ENCODE measurements at regions not wholly inside any gene's neighbourhood (a gene's known extent, or its start where the extent isn't known, plus 50 kb on each side); places are given as distances from the start of the nearest gene placed in this dataset.

DNA sequence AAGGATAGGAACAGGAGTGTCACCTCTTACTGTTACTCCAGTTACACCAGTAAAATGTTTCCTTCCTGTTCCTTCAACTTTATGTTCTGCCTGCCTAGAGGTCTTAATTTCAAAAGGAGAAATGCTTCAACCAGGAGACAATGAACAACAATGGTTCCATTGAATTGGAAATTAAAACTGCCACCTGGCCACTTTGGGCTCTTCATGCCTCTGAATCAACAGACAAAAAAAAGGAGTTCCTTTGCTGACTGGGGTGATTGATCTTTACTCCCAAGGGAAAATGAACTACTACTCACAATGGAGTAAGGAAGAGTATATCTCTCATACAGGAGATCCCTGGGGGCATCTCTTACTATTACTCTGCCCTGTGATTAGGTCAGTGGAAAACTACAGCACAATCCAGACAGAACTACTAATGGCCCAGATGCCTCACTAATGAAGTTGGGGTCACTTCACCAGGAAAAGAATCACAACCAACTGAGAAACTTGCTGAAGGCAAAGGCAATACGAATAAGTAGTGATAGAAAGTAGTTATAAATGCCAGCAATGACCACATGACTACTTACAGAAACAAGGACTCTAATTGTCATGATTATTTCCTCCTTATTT is 76.6 kb upstream of the PRDX6 start:
- DNase-seq (ENCODE audit: low read depth in 2 of 2) = no peak

DNA sequence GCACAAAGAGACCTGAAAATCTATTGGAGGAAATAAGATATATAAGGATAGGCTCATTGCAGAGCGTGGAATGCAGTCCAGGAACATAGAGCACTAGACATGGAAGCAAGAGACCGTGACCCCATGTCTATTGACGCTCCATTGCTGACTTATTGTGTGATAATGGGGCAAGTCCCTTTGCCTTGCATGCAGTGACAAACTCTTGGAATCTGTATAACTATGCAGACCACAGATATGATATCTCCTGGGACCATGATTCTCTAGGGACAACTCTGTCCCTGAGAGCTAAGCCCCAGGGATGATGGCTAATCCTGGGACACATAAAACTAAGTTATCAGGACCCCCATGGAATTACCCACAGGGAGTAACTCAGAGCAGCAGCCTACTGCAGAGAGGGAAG is 73.1 kb upstream of the PRDX6 start:
- no peak for DNase-seq (ENCODE audit: low read depth in 2 of 2)

DNA sequence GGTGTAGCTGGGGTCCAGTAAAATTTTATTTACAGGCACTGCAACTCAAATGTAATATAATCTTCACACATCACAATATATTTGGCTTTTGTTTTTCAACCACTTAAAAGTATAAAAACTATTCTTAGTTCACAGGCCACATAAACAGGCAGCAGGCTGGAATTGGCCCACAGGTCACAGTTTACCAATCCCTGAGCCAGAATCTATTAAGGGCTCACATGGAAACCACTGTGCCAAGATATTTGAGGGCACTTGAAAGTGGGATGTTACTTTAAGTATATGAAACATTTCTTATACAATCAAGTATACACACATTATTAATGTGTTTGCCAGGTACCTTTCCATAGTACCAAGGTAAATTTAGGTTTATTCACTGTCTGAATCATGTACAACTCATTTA is 71.9 kb upstream of the PRDX6 start:
- no peak for DNase-seq (ENCODE audit: low read depth in 2 of 2)

DNA sequence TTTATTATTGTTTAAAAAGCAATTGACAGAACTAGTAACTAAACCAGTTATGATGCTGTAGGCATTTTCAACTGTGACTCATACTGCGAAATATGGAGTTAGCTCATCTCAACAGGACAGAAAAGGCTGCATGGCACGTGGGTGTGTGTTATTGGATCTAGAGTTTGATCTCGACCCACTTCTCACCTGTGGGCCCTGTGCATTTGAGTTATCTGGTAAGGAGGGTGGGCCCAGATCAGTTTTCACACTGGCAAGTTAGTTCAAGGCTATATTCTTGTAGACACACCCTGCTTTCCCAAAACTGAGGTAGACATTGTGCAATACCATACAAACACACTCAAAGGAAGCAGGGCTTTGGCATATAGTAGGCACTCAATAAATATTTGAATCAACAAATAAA is 71.3 kb upstream of the PRDX6 start:
- no peak for DNase-seq (ENCODE audit: low read depth in 2 of 2)

DNA sequence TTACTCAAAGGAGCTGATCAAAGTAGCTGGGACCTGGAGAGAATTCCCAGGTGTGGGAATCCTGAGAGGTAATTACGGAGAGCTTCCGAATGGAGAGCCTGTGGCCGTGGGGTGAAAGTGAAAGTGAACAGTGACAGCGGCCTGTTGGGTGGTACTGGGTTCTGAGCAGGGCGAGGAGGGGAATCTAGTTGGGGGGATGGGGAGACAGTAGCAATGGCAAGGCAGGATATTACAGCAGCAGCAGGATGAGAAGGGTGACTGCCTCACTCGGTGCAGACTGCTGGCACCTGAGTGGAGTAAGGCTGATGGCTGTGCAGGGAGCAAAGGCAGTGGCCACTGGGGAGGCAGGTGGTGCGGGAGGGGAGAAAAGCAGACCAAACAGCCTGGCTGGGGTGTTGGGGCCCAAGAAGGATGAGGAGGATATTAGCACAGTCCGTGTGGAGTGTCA is 70.3 kb upstream of the PRDX6 start:
- DNase-seq (ENCODE audit: low read depth in 2 of 2) = no peak

DNA sequence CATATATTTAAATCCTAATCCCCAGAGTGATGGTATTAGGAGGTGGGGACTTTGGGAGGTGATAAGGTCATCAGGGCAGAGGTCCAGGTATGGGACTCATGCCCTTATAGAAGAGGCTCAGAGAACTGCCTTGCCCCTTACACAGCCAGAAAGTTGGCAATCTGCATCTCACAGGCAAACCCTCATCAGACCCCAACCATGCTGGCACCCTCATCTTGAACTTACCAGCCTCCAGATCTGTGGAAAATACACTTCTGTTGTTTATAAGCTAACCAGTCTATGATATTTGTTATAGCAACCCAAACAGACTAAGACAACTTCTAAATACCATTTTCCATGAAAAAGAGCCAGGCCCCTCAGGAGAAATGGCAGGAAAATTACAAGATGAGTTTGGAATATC is 69.3 kb upstream of the PRDX6 start:
- DNase-seq (ENCODE audit: low read depth in 2 of 2) = no peak

DNA sequence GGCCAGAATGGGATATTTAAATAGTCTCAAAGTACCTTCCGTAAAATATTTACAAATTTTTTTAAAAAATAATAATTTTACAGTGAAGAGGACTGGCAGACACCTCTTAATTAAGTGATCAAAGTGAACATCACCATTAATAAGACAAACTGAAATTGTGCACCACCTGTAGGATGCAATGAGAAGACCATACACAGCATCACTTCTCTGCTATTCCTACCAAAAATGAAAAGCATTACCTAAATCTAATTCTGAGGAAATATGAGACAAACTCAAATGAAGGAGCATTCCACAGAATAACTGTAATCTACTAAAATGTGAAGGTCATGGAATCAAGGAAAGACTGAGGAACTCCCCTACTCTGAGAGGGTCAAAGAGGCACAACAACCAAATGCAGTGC is 68.2 kb upstream of the PRDX6 start:
- DNase-seq (ENCODE audit: low read depth in 2 of 2) = no peak

DNA sequence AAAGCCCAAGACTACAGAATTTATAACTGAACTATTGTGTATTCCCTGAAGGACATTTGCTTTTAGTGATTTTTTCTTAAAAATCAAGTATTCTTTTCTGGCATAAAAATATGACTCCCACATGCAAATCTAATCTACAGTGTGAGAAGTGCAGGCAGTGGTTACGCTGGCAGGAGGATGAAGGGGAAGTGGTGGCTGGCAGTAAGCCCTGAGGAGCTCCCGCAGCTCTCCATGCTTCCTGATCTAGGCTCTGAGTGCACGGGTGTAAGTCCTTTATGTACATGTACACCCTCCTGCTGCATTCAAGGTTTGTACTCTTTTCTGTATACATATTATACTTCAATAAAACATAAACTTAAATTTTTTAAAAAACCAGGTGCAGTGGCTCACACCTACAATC is 67.5 kb upstream of the PRDX6 start:
- no peak for DNase-seq (ENCODE audit: low read depth in 2 of 2)

DNA sequence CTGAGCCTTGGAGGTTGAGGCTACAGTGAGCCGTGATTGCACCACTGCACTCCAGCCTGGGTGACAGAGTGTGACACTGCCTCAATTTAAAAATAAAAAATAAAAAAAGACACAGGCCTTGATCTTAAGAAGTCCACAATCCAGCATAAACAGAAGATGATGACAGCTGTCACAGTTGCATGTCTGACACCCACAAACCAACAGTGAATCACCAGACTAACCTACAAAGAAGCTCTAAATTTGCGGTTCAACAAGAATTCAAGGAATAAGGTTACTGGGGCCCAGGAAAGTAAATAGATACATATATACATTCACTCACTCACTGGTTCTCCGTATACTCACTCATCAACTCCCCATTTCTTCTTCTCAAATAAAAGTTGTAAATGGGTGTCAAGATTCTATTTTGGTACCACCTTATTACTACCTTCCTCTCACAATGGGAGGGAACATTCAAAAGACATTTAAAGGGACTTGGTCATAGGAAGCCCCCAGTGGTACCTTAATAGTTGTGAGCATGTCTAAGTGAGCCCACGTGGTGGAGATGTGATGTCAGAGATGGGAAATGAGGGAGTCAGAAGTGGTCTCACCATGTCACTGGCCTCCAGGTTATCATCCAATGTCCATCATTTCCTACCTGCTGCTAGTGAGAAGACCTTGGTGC is 66.9 kb upstream of the PRDX6 start:
- DNase-seq (ENCODE audit: low read depth in 2 of 2) = no peak

DNA sequence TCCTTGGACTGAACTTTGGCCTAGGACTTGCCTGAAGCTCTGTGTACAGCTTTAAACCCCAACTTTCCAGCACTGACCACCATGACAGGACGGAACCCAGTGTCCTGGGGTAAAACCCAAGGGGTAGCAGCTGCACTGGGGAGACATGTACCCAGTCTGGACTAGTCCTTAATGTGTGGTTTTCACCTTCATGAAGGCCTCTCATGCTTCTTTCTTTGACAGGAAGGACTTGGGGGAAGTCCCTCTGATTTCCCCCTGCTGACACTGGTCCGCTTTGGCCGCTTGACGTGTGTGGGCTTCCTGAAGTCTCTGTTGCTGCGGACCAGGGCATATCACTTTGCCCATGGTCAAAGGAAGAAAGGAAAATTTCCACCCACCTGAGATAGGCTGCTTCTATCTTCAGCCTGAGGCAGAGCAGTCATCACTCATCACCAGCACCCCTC is 66.3 kb upstream of the PRDX6 start:
- no peak for DNase-seq (ENCODE audit: low read depth in 2 of 2)

DNA sequence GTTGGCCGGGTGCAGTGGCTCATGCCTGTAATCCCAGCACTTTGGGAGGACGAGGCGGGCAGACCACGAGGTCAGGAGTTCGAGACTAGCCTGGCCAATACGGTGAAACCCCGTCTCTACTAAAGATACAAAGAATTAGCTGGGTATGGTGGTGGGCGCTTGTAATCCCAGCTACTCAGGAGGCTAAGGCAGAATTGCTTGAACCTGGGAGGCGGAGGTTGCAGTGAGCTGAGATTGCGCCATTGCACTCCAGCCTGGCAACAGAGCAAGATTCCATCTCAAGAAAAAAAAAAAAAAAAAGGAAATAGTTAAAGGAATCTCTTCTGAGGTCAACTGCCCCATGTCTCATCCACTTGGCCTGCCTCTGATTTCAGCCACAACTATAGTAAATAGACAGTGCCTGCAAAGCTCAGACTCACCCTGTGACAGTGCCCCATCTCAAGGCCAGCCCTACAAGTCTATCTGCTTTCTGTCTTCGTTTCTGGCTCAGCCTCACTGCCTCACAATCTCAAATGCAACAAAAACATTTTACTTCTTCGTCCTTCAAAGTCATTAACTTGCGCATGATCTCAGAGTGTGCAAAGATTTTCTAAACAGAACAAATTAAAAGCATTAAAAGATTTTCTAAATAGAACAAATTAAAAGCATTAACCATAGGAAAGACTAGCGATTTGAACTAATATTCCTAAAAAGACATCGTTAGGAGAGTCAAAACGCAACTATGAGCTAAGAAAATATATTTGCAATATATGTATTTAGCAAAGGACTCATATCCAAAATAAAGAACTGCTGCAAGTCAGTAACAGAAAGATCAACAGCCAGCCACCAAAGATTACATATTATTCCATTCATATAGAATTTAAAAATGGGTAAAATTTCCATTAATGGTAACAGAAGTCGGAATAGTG is 65.0 kb upstream of the PRDX6 start:
- no peak for DNase-seq (ENCODE audit: low read depth in 2 of 2)

DNA sequence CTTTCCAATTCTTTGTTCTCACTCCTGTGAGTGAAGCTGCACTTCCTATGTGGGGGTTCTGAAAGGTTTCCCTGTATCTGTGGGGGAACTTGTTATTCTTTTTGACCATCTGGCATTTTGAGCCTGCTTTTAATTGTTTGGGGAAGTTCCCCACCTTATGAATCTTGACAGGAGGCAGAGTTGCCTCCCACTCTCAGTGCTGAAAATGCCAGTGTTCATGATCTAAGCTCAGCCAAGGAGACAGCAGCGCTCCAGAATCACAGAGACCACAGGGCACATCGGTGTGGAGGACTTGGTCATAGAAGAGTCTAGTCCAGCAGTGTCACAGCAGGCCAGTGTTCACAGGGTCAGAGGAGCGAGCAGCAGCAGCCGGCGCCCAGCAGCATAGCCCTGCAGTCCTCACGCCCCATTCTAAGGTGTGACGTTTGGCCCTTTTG is 63.8 kb upstream of the PRDX6 start:
- no peak for DNase-seq (ENCODE audit: low read depth in 2 of 2)

DNA sequence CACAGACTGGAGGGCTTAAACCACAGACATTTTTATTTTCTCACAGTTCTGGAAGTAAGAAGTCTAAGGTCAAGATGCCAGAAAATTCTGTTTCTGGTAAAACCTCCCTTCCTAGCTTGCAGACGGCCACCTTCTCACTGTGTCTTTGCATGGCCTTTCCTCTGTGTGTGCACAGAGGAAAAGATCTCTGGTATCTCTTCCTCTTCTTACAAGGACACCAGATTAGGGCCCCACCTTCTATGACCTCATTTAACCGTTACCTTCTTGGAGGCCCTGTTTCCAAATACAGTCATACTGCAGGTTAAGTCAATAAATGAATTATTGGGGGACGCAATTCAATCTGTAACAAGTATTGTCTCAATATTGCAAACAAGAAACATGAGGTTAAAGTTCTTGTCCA is 63.0 kb upstream of the PRDX6 start:
- DNase-seq (ENCODE audit: low read depth in 2 of 2) = no peak

DNA sequence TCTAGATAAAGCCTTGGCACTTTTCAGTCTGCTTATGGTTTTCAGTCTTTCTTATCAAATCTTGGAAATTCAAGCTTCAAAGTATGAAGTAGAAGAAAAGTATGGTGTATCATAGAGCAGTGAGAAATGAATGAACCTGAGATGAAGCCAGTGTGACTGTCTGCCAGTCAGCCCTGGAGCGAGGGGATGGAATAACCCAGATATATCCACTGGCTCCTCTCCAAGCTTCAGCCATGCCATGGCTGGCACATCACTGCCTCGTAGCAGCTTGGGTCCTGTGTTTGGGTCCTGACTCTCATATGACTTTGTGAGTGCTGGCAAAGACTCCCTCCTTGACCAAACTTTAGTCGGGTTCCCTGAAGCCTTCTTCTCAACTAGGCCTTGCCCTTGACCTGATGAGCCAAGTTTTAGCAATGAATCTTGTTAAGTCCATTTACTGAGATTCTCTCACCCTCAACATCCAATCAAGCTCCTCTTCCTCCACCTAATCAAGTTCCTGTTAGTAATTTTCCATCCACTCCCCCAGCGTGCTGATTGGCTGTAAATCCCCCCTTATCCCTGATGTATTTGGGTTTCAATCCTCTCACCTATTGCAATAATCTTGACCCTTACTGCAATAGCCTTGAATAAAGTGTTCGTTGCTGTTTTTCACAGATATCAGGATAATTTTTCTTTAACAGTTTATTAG is 62.5 kb upstream of the PRDX6 start:
- DNase-seq (ENCODE audit: low read depth in 2 of 2) = no peak

DNA sequence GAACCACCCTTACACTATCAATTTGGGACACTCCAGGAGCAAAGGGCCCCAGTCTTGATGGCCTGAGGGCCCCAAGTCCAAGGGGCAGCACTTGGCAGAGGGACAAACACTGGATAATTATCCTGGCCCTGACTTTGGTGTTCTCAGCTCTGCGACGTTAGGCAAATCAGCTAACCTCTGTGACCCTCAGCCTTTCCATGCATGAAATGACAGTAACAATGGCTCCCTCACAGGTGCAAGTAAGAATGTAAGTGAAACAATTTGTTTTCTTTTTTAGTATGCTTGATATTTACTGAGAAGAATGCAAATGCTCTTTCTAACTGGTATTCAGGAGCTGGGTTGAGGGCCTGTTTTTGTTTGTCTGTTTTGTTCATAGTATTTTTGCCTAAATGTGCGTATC is 61.6 kb upstream of the PRDX6 start:
- DNase-seq (ENCODE audit: low read depth in 2 of 2) = no peak

DNA sequence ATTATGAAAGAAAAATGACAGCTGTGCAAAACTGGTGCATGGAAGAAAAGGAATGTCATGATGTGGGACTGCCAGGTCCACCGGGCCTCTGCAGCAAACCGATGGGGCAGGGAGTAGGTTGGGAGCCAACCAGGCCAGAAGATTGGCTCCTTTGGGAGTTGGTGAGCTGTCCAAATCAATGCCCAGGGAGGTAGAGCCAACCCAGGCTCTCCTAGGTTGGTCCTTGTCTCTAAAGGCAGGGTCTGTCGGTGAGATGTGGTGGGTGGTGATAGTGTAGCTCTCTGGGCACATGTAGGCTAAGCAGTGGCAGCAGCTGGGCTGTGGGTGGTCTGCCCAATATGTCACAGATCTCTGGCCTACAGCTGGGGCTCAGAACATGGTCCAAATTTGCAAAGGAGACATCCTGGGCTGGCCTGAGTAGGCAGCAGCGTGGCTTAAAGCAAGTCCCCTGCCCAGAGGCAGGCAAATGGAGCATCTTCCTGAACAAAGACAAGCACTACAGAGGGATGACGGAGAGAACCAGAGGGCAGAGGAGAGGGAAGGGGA is 61.2 kb upstream of the PRDX6 start:
- DNase-seq (ENCODE audit: low read depth in 2 of 2) = no peak

DNA sequence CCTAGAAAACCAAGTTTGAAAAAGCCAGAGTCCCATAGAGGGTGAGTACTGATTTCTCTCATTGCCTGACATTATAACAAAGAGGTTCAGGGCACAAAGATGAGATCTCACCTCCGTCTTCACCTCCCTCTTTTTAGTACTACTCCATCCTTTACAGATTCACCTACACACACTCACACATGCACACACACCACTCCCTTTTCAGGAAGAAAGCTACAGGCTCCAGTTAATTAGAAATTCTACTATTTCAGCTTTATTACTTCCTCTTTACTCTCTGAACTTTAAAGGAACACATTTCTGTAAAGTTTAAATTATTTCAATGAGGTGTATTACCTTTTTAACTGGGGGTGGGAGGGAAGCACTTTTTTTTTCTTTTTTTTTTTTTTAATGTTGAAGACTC is 59.6 kb upstream of the PRDX6 start:
- no peak for DNase-seq (ENCODE audit: low read depth in 2 of 2)

DNA sequence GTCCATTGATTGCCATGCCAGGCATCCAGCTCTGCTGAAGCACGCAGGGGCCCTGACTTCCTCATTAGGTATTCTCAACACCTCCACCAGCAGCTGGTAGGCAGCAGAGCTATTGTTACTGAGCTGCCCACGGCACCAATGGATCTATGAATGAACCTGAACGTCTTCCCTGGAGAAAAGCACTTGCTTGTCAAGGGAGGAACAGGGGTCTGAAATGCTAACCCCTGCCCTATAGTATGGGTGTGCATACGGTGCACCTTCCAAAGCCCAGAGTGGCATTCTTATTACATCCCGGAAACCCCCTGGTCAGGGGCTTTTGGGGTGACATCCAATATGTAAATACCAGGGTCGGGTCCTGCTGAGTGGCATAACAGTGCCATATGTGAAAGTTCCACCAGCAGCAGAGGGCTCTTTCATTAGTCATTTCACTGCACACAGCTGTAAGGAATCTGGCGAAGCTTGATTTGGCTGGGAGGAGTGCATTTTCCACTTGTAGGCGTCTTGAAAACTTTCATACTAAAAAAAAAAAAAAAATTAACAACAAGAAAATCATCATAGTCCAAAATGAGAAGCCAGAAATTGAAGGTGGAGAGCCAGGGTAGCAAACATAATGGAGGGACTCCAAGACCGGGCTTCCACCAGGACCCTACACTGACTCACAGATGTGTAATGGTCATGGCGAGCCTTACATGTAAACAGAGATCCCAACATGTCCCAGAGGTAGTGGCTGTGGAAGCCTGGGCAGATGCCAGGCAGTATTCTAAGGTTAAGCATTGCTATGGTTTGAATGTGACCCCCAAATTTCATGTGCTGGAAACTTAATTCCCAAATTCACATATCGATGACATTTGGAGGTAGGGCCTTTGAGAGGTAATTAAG is 58.8 kb upstream of the PRDX6 start:
- DNase-seq (ENCODE audit: low read depth in 2 of 2) = no peak

DNA sequence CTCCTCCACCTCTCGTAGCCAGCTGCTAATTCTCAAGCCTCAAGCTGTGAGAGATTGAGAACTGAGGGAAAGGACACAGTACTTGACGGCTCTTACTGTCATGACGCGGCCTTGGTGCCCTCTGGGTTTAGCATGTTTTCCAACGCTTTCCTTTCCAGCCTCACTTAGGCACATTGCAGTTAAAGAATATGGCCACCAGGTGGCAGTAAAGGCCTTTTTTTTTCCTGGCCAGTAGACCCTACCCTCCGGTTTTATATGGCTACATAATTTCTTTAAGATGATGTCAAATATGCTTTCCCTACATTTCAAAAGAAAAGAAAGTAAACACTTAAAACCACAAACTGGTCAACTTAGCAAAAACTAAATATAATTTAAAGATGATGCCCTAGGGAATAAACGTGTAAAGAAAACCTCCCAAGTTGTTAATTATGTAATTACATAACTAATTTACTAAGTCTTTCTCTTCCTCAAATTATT is 56.8 kb upstream of the PRDX6 start:
- peak in 1 of 2 donors; percentile 22 for DNase-seq (ENCODE audit: low read depth in 2 of 2)

DNA sequence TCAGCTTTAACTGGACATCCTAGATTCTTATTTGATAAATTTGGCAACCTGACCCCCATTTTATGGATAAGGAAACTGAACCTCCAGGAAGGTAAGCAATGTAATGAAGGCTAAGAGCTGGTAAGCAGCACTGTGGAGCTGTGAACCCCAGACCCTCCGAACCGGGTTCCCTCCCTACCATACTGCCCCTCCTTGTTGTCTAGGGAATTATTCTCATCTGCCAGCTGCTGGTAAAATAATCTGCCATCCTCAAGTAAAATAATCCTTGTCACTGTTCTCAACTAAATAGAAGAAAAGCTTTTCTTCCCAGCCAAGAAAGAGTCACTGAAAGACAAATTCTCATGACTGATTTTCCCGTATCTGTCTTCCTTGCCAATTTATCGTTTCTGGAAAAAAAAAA is 55.8 kb upstream of the PRDX6 start:
- no peak for DNase-seq (ENCODE audit: low read depth in 2 of 2)

DNA sequence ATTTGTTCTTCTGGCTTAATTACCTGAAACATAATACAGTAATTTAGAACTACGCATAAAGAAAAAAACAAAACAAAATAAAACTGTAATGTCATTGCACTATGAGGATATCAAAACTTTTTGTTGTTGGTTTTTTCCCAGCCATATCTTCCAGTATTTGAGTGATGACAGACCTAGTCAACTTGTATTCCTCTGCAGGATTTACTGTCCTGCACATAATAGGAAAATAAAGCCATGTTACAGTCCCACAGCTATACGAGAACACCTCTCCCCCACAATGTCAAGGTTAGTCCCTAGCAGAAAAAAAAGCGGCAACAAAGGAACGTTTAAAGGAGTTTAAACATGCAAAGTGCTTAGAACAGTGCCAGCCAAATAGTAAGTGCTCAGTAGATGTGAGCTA is 55.3 kb upstream of the PRDX6 start:
- no peak for DNase-seq (ENCODE audit: low read depth in 2 of 2)
